OCI-LY3 (cell line): ENCODE measurements at regions not wholly inside any gene's neighbourhood (a gene's known extent, or its start where the extent isn't known, plus 50 kb on each side); places are given as distances from the start of the nearest gene placed in this dataset.

ENCODE experiments used
- H2AFZ ChIP-seq: fragments of 200-600, 300-600 bp; shearing (Covaris generic); 2 replicates; pipeline ENCODE4 v1.6.0; 2014; ENCODE audit warnings: antibody characterized with exemption, low read depth, low read length
- H3K27ac ChIP-seq: fragments of 200-600, 300-600 bp; sonication (generic); 2 replicates; pipeline ENCODE4 v1.5.1; 2014; ENCODE audit warnings: mild to moderate bottlenecking, low read length, moderate library complexity, mixed read lengths
- H3K27me3 ChIP-seq: fragments of 200-600, 300-600 bp; sonication (generic); 2 replicates; pipeline ENCODE4 v1.6.1; 2014; ENCODE audit warnings: low read depth, low read length, mixed read lengths
- H3K36me3 ChIP-seq: fragments of 200-600, 300-600 bp; sonication (generic); replicated peaks from 2 replicates; pipeline ENCODE3; 2014; ENCODE audit warnings: low read depth, low read length, mixed read lengths
- H3K4me1 ChIP-seq: fragments of 300-600, 200-600 bp; sonication (generic); 2 replicates; pipeline ENCODE4 v1.6.1; 2014; ENCODE audit warnings: low read length, mixed read lengths
- H3K4me2 ChIP-seq: fragments of 200-600, 300-600 bp; sonication (generic); 2 replicates; pipeline ENCODE4 v1.6.1; 2014; ENCODE audit warnings: low read length, mixed read lengths
- H3K4me3 ChIP-seq: fragments of 300-600, 200-600 bp; sonication (generic); 2 replicates; pipeline ENCODE4 v1.5.1; 2014; ENCODE audit warnings: antibody characterized with exemption, mild to moderate bottlenecking, low read length, moderate library complexity
- H3K79me2 ChIP-seq: fragments of 300-600, 200-600 bp; shearing (Covaris generic); 2 replicates; pipeline ENCODE4 v1.6.1; 2014; ENCODE audit warnings: mild to moderate bottlenecking, low read length, mixed read lengths
- H3K9ac ChIP-seq: fragments of 300-600, 200-600 bp; shearing (Covaris generic); 2 replicates; pipeline ENCODE4 v1.6.0; 2014; ENCODE audit warnings: mild to moderate bottlenecking, low read length, moderate library complexity
- H3K9me3 ChIP-seq: fragments of 200-600, 300-600 bp; shearing (Covaris generic); 2 replicates; pipeline ENCODE4 v1.6.1; 2014; ENCODE audit warnings: low read length, mixed read lengths; ENCODE audit not compliant: insufficient read depth
- H4K20me1 ChIP-seq: fragments of 200-600, 300-600 bp; sonication (generic); 2 replicates; pipeline ENCODE4 v1.6.1; 2016; ENCODE audit warnings: low read length, mixed read lengths; ENCODE audit not compliant: insufficient read depth
- CTCF ChIP-seq: fragments of 200-600, 300-600 bp; sonication (generic); IDR thresholded peaks from 2 replicates; pipeline ENCODE4 v1.5.1; 2014; ENCODE audit warnings: antibody characterized with exemption, low read length, low read depth
- EZH2phosphoT487 ChIP-seq: fragments of 200-600 bp; shearing (Covaris generic); IDR thresholded peaks from 2 replicates; pipeline ENCODE4 v1.6.1; 2018; ENCODE audit warnings: antibody characterized with exemption, mixed run types, low read depth

GRCh38 chr6:9484091-9484490 is 930.8 kb downstream of the TFAP2A start:
- Histone ChIP-seq H3K36me3 (no peaks in the 10 kb centered on the region), H2AFZ (no peak overlapping the region), H3K4me1 (no peaks in the 10 kb centered on the region), H4K20me1 (no peaks in the 10 kb centered on the region), H3K9ac (no peak overlapping the region), H3K79me2 (no peaks in the 10 kb centered on the region), H3K27me3 (no peaks in the 10 kb centered on the region), H3K27ac (no peak overlapping the region), H3K9me3 (no peaks in the 10 kb centered on the region), H3K4me2 (no peak overlapping the region), H3K4me3 (no peak overlapping the region)
- TF ChIP-seq CTCF: no peak
- no peak for TF ChIP-seq EZH2phosphoT487

GRCh38 chr6:9482030-9482738 is 932.7 kb downstream of the TFAP2A start:
- no peak overlapping the region for H3K27ac ChIP-seq
- H3K27me3 ChIP-seq: no peaks in the 10 kb centered on the region
- no peaks in the 10 kb centered on the region for H3K9me3 ChIP-seq
- H3K36me3 ChIP-seq: no peaks in the 10 kb centered on the region
- H3K4me1 ChIP-seq: no peaks in the 10 kb centered on the region
- no peaks in the 10 kb centered on the region for H3K79me2 ChIP-seq
- H2AFZ ChIP-seq: no peak overlapping the region
- no peaks in the 10 kb centered on the region for H4K20me1 ChIP-seq
- H3K4me3 ChIP-seq: no peak overlapping the region
- TF ChIP-seq EZH2phosphoT487 (no peak), CTCF (no peak)
- no peak overlapping the region for H3K9ac ChIP-seq
- H3K4me2 ChIP-seq: no peak overlapping the region

GRCh38 chr6:9481292-9482029 is 933.4 kb downstream of the TFAP2A start:
- Histone ChIP-seq H4K20me1 (no peaks in the 10 kb centered on the region), H3K27me3 (no peaks in the 10 kb centered on the region), H3K36me3 (no peaks in the 10 kb centered on the region), H3K4me3 (no peak overlapping the region), H3K9ac (no peak overlapping the region), H3K4me2 (no peak overlapping the region), H3K9me3 (no peaks in the 10 kb centered on the region), H3K27ac (no peak overlapping the region), H2AFZ (no peak overlapping the region), H3K79me2 (no peaks in the 10 kb centered on the region), H3K4me1 (no peaks in the 10 kb centered on the region)
- TF ChIP-seq EZH2phosphoT487 (no peak), CTCF (no peak)

- H4K20me1 ChIP-seq: no peaks in the 10 kb centered on the region
- no peak overlapping the region for H2AFZ ChIP-seq
- H3K4me1 ChIP-seq: no peaks in the 10 kb centered on the region
- no peak overlapping the region for H3K4me3 ChIP-seq
- no peak overlapping the region for H3K4me2 ChIP-seq
- H3K27ac ChIP-seq: no peak overlapping the region
- H3K79me2 ChIP-seq: no peaks in the 10 kb centered on the region
- H3K9me3 ChIP-seq: no peaks in the 10 kb centered on the region
- no peaks in the 10 kb centered on the region for H3K27me3 ChIP-seq
- no peak overlapping the region for H3K9ac ChIP-seq
- no peak for TF ChIP-seq EZH2phosphoT487
- TF ChIP-seq CTCF: no peak
- H3K36me3 ChIP-seq: no peaks in the 10 kb centered on the region
Measured at GRCh38 chr6:9468277-9468676, 946.6 kb downstream of the TFAP2A start.
